ENCODE measurements at regions not wholly inside any gene's neighbourhood (a gene's known extent, or its start where the extent isn't known, plus 50 kb on each side); places are given as distances from the start of the nearest gene placed in this dataset.
"Not testable (repeated sequence)": the region's sequence is repeated elsewhere in the genome, so short reads cannot be mapped to it uniquely, and the experiment has no call there.

GRCh38 chr3:144877356-144877755, 905.7 kb downstream of the DIPK2A start:
- TF ChIP-seq POLR2AphosphoS5 (IDR thresholded peaks at IDR 0.05; ENCODE audit: low read depth, low read length) = no peak
- no peak for TF ChIP-seq SPI1 (IDR thresholded peaks at IDR 0.05; ENCODE audit: low read depth, low read length)
- no peak for TF ChIP-seq POU2F2 (IDR thresholded peaks at IDR 0.05; ENCODE audit: low read depth, low read length)
- no peak for TF ChIP-seq TAF1 (IDR thresholded peaks at IDR 0.05; ENCODE audit: low read depth, low read length)
- TF ChIP-seq PAX5 (IDR thresholded peaks at IDR 0.05; ENCODE audit: insufficient read depth, low read length, severe bottlenecking) = no peak
- no peak for TF ChIP-seq POLR2A (IDR thresholded peaks at IDR 0.05; ENCODE audit: low read depth, low read length)
- FAIRE-seq = no peak
- DNase-seq (ENCODE audit: insufficient read length, low spot score) = no peak

- FAIRE-seq (no peak), DNase-seq (ENCODE audit: insufficient read length, low spot score) (no peak)
- TF ChIP-seq PAX5 (IDR thresholded peaks at IDR 0.05; ENCODE audit: insufficient read depth, low read length, severe bottlenecking) (no peak), POLR2AphosphoS5 (IDR thresholded peaks at IDR 0.05; ENCODE audit: low read depth, low read length) (no peak), TAF1 (IDR thresholded peaks at IDR 0.05; ENCODE audit: low read depth, low read length) (no peak), SPI1 (IDR thresholded peaks at IDR 0.05; ENCODE audit: low read depth, low read length) (no peak), POU2F2 (IDR thresholded peaks at IDR 0.05; ENCODE audit: low read depth, low read length) (no peak), POLR2A (IDR thresholded peaks at IDR 0.05; ENCODE audit: low read depth, low read length) (no peak)
Observed at GRCh38 chr3:144879701-144880100, 908.1 kb downstream of the DIPK2A start.

- TF ChIP-seq TAF1 (IDR thresholded peaks at IDR 0.05; ENCODE audit: low read depth, low read length) (no peak), SPI1 (IDR thresholded peaks at IDR 0.05; ENCODE audit: low read depth, low read length) (no peak), POU2F2 (IDR thresholded peaks at IDR 0.05; ENCODE audit: low read depth, low read length) (no peak), PAX5 (IDR thresholded peaks at IDR 0.05; ENCODE audit: insufficient read depth, low read length, severe bottlenecking) (no peak), POLR2A (IDR thresholded peaks at IDR 0.05; ENCODE audit: low read depth, low read length) (no peak), POLR2AphosphoS5 (IDR thresholded peaks at IDR 0.05; ENCODE audit: low read depth, low read length) (no peak)
- FAIRE-seq (no peak), DNase-seq (ENCODE audit: insufficient read length, low spot score) (no peak)
Observed at GRCh38 chr3:144893980-144894379, 922.4 kb downstream of the DIPK2A start.

GRCh38 chr3:144894576-144894975, 923.0 kb downstream of the DIPK2A start:
- no peak for FAIRE-seq
- DNase-seq (ENCODE audit: insufficient read length, low spot score) = no peak
- TF ChIP-seq SPI1 (IDR thresholded peaks at IDR 0.05; ENCODE audit: low read depth, low read length) = no peak
- no peak for TF ChIP-seq TAF1 (IDR thresholded peaks at IDR 0.05; ENCODE audit: low read depth, low read length)
- TF ChIP-seq POLR2AphosphoS5 (IDR thresholded peaks at IDR 0.05; ENCODE audit: low read depth, low read length) = no peak
- no peak for TF ChIP-seq POLR2A (IDR thresholded peaks at IDR 0.05; ENCODE audit: low read depth, low read length)
- TF ChIP-seq PAX5 (IDR thresholded peaks at IDR 0.05; ENCODE audit: insufficient read depth, low read length, severe bottlenecking) = no peak
- TF ChIP-seq POU2F2 (IDR thresholded peaks at IDR 0.05; ENCODE audit: low read depth, low read length) = no peak

- TF ChIP-seq TAF1 (IDR thresholded peaks at IDR 0.05; ENCODE audit: low read depth, low read length) = no peak
- no peak for TF ChIP-seq POU2F2 (IDR thresholded peaks at IDR 0.05; ENCODE audit: low read depth, low read length)
- no peak for TF ChIP-seq POLR2A (IDR thresholded peaks at IDR 0.05; ENCODE audit: low read depth, low read length)
- no peak for TF ChIP-seq PAX5 (IDR thresholded peaks at IDR 0.05; ENCODE audit: insufficient read depth, low read length, severe bottlenecking)
- no peak for TF ChIP-seq POLR2AphosphoS5 (IDR thresholded peaks at IDR 0.05; ENCODE audit: low read depth, low read length)
- no peak for TF ChIP-seq SPI1 (IDR thresholded peaks at IDR 0.05; ENCODE audit: low read depth, low read length)
- DNase-seq (ENCODE audit: insufficient read length, low spot score) = no peak
- FAIRE-seq = no peak
Observed at GRCh38 chr3:144900366-144900765, 928.7 kb downstream of the DIPK2A start.

GRCh38 chr3:144907581-144907980, 936.0 kb downstream of the DIPK2A start:
- not testable (repeated sequence) for FAIRE-seq; DNase-seq (ENCODE audit: insufficient read length, low spot score)

- DNase-seq (ENCODE audit: insufficient read length, low spot score) = no peak
- no peak for FAIRE-seq
- TF ChIP-seq TAF1 (IDR thresholded peaks at IDR 0.05; ENCODE audit: low read depth, low read length) = no peak
Observed at GRCh38 chr3:144912968-144913367, 941.3 kb downstream of the DIPK2A start.

GRCh38 chr3:144915202-144915601, 943.6 kb downstream of the DIPK2A start:
- FAIRE-seq = no peak

GRCh38 chr3:144921710-144922109, 950.1 kb downstream of the DIPK2A start:
- FAIRE-seq (no peak), DNase-seq (ENCODE audit: insufficient read length, low spot score) (no peak)
- TF ChIP-seq TAF1 (IDR thresholded peaks at IDR 0.05; ENCODE audit: low read depth, low read length) (no peak), PAX5 (IDR thresholded peaks at IDR 0.05; ENCODE audit: insufficient read depth, low read length, severe bottlenecking) (no peak), POLR2A (IDR thresholded peaks at IDR 0.05; ENCODE audit: low read depth, low read length) (no peak), POLR2AphosphoS5 (IDR thresholded peaks at IDR 0.05; ENCODE audit: low read depth, low read length) (no peak), POU2F2 (IDR thresholded peaks at IDR 0.05; ENCODE audit: low read depth, low read length) (no peak), SPI1 (IDR thresholded peaks at IDR 0.05; ENCODE audit: low read depth, low read length) (no peak)

More at GRCh38 chr3:144915202-144915601, 943.6 kb downstream of the DIPK2A start:
- no peak for DNase-seq (ENCODE audit: insufficient read length, low spot score)
- no peak for TF ChIP-seq POLR2AphosphoS5 (IDR thresholded peaks at IDR 0.05; ENCODE audit: low read depth, low read length)
- no peak for TF ChIP-seq POU2F2 (IDR thresholded peaks at IDR 0.05; ENCODE audit: low read depth, low read length)
- TF ChIP-seq POLR2A (IDR thresholded peaks at IDR 0.05; ENCODE audit: low read depth, low read length) = no peak
- no peak for TF ChIP-seq PAX5 (IDR thresholded peaks at IDR 0.05; ENCODE audit: insufficient read depth, low read length, severe bottlenecking)
- no peak for TF ChIP-seq SPI1 (IDR thresholded peaks at IDR 0.05; ENCODE audit: low read depth, low read length)
- TF ChIP-seq TAF1 (IDR thresholded peaks at IDR 0.05; ENCODE audit: low read depth, low read length) = no peak

GRCh38 chr3:144923046-144923775, 951.6 kb downstream of the DIPK2A start:
- TF ChIP-seq TAF1 (IDR thresholded peaks at IDR 0.05; ENCODE audit: low read depth, low read length) = no peak
- no peak for TF ChIP-seq PAX5 (IDR thresholded peaks at IDR 0.05; ENCODE audit: insufficient read depth, low read length, severe bottlenecking)
- no peak for TF ChIP-seq POLR2A (IDR thresholded peaks at IDR 0.05; ENCODE audit: low read depth, low read length)
- TF ChIP-seq POU2F2 (IDR thresholded peaks at IDR 0.05; ENCODE audit: low read depth, low read length) = no peak
- TF ChIP-seq SPI1 (IDR thresholded peaks at IDR 0.05; ENCODE audit: low read depth, low read length) = no peak
- TF ChIP-seq POLR2AphosphoS5 (IDR thresholded peaks at IDR 0.05; ENCODE audit: low read depth, low read length) = no peak
- no peak for FAIRE-seq
- no peak for DNase-seq (ENCODE audit: insufficient read length, low spot score)

All from GM12891 (cell line).